Panc1 (cell line): ENCODE measurements at regions not wholly inside any gene's neighbourhood (a gene's known extent, or its start where the extent isn't known, plus 50 kb on each side); places are given as distances from the start of the nearest gene placed in this dataset.

Source experiments
- ATAC-seq: fragments of 200-7000 bp; cut with Tn5 transposase; 2 replicates; pipeline ENCODE4 v1.9.1; 2020; ENCODE audit warnings: mild to moderate bottlenecking, moderate library complexity
- BruUV-seq: library from RNA; stranded (reverse); fragments of 400-500 nt; replicated peaks from 2 replicates; lab custom pipeline; 2021; lab: Mats Ljungman, UMichigan
- CTCF ChIA-PET: fragments of 300-600 bp; sonication (Branson Sonifier 250); formaldehyde crosslinking; loops from one replicate; lab custom pipeline; 2022; ENCODE audit warnings: antibody characterized with exemption; lab: Charles Lee
- POLR2A ChIA-PET: fragments of 300-600 bp; sonication (Branson Sonifier 250); formaldehyde crosslinking; loops from one replicate; lab custom pipeline; 2022; ENCODE audit warnings: antibody characterized with exemption; lab: Charles Lee
- DNase-seq: peaks from one replicate; pipeline ENCODE4 v3.0.0-alpha.2; 2010; ENCODE audit warnings: low read depth, low spot score
- H3K27ac ChIP-seq: 2 replicates; pipeline ENCODE4 v1.5.1; 2011; ENCODE audit warnings: mild to moderate bottlenecking, low read length, inconsistent platforms
- H3K27me3 ChIP-seq: fragments of 200-500 bp; sonication (Bioruptor generic); 2 replicates; pipeline ENCODE4 v1.6.0; 2014; ENCODE audit warnings: low read length, inconsistent platforms; ENCODE audit not compliant: control insufficient read depth, insufficient read depth
- H3K36me3 ChIP-seq: fragments of 200-500 bp; sonication (Bioruptor generic); 2 replicates; pipeline ENCODE4 v1.5.1; 2014; ENCODE audit warnings: inconsistent platforms, mild to moderate bottlenecking, low read length, moderate library complexity; ENCODE audit not compliant: control insufficient read depth, insufficient read depth
- H3K4me1 ChIP-seq: 2 replicates; pipeline ENCODE4 v1.5.1; 2011; ENCODE audit warnings: inconsistent platforms, mild to moderate bottlenecking, low read length, moderate library complexity; ENCODE audit not compliant: control insufficient read depth, insufficient read depth
- H3K4me3 ChIP-seq, 2 experiments: 2 replicates each; pipeline ENCODE4 v1.5.1; 2011 to 2012; ENCODE audit warnings: low read depth in 2 of 2, low read length in 2 of 2, mild to moderate bottlenecking in 2 of 2, inconsistent platforms in 1 of 2, moderate library complexity in 1 of 2
- H3K9me3 ChIP-seq: fragments of 200-500 bp; sonication (Bioruptor generic); 2 replicates; pipeline ENCODE4 v1.5.1; 2014; ENCODE audit warnings: low read depth, mild to moderate bottlenecking, inconsistent platforms, low read length, moderate library complexity; ENCODE audit not compliant: control insufficient read depth, insufficient read depth
- POLR2AphosphoS5 ChIP-seq: IDR thresholded peaks from 2 replicates; pipeline ENCODE4 v1.6.1; 2012; ENCODE audit warnings: mild to moderate bottlenecking, low read depth, low read length, moderate library complexity
- REST ChIP-seq, 2 experiments: IDR thresholded peaks; 2 replicates each; pipeline ENCODE4 v1.6.1; 2011 to 2012; ENCODE audit warnings: low read depth in 2 of 2, control low read depth in 1 of 2, low read length in 1 of 2, mild to moderate bottlenecking in 1 of 2, moderate library complexity in 1 of 2; ENCODE audit not compliant: insufficient read depth in 1 of 2
- SIN3A ChIP-seq: IDR thresholded peaks from 2 replicates; pipeline ENCODE4 v1.6.1; 2012; ENCODE audit warnings: low read depth, mild to moderate bottlenecking, low read length, moderate library complexity, borderline replicate concordance; ENCODE audit not compliant: insufficient read depth
- TCF7L2 ChIP-seq: IDR thresholded peaks from 2 replicates; pipeline ENCODE4 v1.6.1; 2011; ENCODE audit warnings: mild to moderate bottlenecking, low read depth, low read length, inconsistent platforms
- in situ Hi-C: cut with HindIII; loops from 2 replicates; pipeline ENCODE4 v1.10.0; 2016; ENCODE audit warnings: low sequenced_read_pairs, low pct_unique_long_range_greater_than_20kb
- intact Hi-C: fragments of 100-400 bp; cut with micrococcal nuclease; formaldehyde crosslinking; loops from one replicate; pipeline ENCODE4 v1.10.0; 2022; ENCODE audit not compliant: unreplicated experiment
- TF ChIP-seq, protein P1 (sequence below): fragments of 450-650 bp; IDR thresholded peaks from 2 replicates; pipeline ENCODE4 v1.5.1; 2017; ENCODE audit warnings: mild to moderate bottlenecking

DNA sequence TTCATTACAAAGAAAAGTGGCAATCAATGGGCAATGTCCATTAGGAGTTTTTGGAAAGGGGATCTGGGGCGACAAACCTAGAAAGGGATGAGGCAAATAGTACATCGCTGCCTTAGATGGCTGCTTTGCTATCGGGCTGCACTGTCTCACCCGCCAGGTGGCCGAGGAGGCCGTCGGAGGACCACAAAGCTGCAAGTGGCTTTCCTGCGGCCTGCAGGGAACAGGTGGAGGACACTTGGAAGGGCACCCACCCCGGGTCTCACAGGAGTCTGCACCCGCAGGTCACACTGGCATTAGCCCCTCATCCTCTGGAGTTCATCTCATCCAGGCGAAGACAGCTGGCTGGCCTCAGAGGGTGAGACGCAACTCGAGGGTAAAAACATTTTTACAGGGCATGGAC is 1392.5 kb downstream of the AACS start:
- CTCF ChIA-PET = no interaction called here
- no TSS peak for BruUV-seq
- in situ Hi-C loops = no loop called here

DNA sequence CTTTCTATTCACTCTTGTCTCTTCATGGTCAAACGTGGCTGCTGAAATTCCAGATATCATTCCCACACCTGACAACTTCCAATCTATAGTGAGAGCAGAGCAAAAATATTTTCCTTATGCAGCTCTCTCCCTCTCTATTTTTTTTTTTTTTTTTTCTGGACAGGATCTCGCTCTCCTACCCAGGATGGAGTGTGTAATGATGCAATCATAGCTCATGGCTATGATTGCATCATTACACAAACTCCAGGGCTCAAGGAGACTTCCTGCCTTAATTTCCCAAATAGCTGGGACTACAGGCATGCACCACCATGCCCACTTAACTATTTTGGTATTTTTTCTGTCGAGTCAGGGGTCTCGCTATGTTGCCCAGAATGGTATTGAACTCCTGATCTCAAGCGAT is 1398.9 kb downstream of the AACS start:
- ChIA-PET CTCF (no interaction called here), POLR2A (interaction anchor here (0.6 kb wide), 1 partner anchor 34 kb away, joined by 5 read pairs; no protein-coding TSS in a partner anchor)
- no TSS peak for BruUV-seq
- DNase-seq = no peak
- Histone ChIP-seq H3K36me3 (no peaks in the 10 kb centered on the region), H3K27ac (no peak overlapping the region), H3K27me3 (no peaks in the 10 kb centered on the region), H3K4me3 (no peak overlapping the region), H3K9me3 (no peaks in the 10 kb centered on the region), H3K4me1 (no peaks in the 10 kb centered on the region)
- intact Hi-C loops = no loop called here
- in situ Hi-C loops = no loop called here
- ATAC-seq = no peak
- TF ChIP-seq POLR2AphosphoS5 = no peak
- no peak for TF ChIP-seq SIN3A
- no peak for TF ChIP-seq TCF7L2
- TF ChIP-seq, protein P1, sequence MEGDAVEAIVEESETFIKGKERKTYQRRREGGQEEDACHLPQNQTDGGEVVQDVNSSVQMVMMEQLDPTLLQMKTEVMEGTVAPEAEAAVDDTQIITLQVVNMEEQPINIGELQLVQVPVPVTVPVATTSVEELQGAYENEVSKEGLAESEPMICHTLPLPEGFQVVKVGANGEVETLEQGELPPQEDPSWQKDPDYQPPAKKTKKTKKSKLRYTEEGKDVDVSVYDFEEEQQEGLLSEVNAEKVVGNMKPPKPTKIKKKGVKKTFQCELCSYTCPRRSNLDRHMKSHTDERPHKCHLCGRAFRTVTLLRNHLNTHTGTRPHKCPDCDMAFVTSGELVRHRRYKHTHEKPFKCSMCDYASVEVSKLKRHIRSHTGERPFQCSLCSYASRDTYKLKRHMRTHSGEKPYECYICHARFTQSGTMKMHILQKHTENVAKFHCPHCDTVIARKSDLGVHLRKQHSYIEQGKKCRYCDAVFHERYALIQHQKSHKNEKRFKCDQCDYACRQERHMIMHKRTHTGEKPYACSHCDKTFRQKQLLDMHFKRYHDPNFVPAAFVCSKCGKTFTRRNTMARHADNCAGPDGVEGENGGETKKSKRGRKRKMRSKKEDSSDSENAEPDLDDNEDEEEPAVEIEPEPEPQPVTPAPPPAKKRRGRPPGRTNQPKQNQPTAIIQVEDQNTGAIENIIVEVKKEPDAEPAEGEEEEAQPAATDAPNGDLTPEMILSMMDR = no peak
- no peak for TF ChIP-seq REST (IDR thresholded peaks at IDR 0.05; ENCODE audit: insufficient read depth in 1 of 2, low read depth in 2 of 2, low read length in 1 of 2)

More for the DNA sequence above, 1392.5 kb downstream of the AACS start:
- H3K27me3 ChIP-seq = no peaks in the 10 kb centered on the region
- no peak for DNase-seq
- H3K4me1 ChIP-seq = no peaks in the 10 kb centered on the region
- H3K4me3 ChIP-seq = no peak overlapping the region
- no peak for ATAC-seq
- TF ChIP-seq SIN3A (no peak), REST (IDR thresholded peaks at IDR 0.05; ENCODE audit: insufficient read depth in 1 of 2, low read depth in 2 of 2, low read length in 1 of 2) (no peak), POLR2AphosphoS5 (no peak), TCF7L2 (no peak)
- TF ChIP-seq, protein P1 = no peak
- no peak overlapping the region for H3K27ac ChIP-seq
- POLR2A ChIA-PET = no interaction called here
- intact Hi-C loops = no loop called here
- H3K9me3 ChIP-seq = no peaks in the 10 kb centered on the region
- no peaks in the 10 kb centered on the region for H3K36me3 ChIP-seq
